ENCODE measurements at regions not wholly inside any gene's neighbourhood (a gene's known extent, or its start where the extent isn't known, plus 50 kb on each side); places are given as distances from the start of the nearest gene placed in this dataset.

GRCh38 chr11:56916587-56916986 lies 72.1 kb upstream of the OR5AK2 start:
- CTCF ChIA-PET, result no interaction called here
- H3K79me2 ChIP-seq (ENCODE audit: insufficient read depth, low read length), result no peaks in the 10 kb centered on the region
- H2AFZ ChIP-seq (ENCODE audit: low read depth, low read length, poor library complexity, severe bottlenecking), result no peak overlapping the region
- DNase-seq (ENCODE audit: low read depth, low spot score) (no peak), ATAC-seq (no peak)
- no peak overlapping the region for H3K4me2 ChIP-seq (ENCODE audit: low read length)
- no peak overlapping the region for H3K4me3 ChIP-seq (replicated peaks in 1 of 2; ENCODE audit: low read depth in 1 of 2, low read length in 2 of 2)
- intact Hi-C loops (cut with micrococcal nuclease), result no loop called here
- H3K9ac ChIP-seq (ENCODE audit: low read length), result no peak overlapping the region
- TF ChIP-seq RAD21 (IDR thresholded peaks at IDR 0.05; ENCODE audit: low read depth) (no peak), ATF3 (IDR thresholded peaks at IDR 0.05) (no peak), CEBPB (IDR thresholded peaks at IDR 0.05; ENCODE audit: low read depth) (no peak), EGR1 (IDR thresholded peaks at IDR 0.05; ENCODE audit: low read depth) (no peak), EZH2phosphoT487 (IDR thresholded peaks at IDR 0.05; ENCODE audit: borderline replicate concordance) (no peak), ELF1 (IDR thresholded peaks at IDR 0.05; ENCODE audit: borderline replicate concordance, low read depth) (no peak), EZH2 (IDR thresholded peaks at IDR 0.05) (no peak), SRF (IDR thresholded peaks at IDR 0.05; ENCODE audit: low read depth) (no peak), CBX3 (IDR thresholded peaks at IDR 0.05; ENCODE audit: low read depth) (no peak), CTCF (IDR thresholded peaks at IDR 0.05 in 2 of 3, conservative IDR thresholded peaks at IDR 0.05 in 1 of 3; ENCODE audit: borderline replicate concordance in 1 of 3, insufficient read depth in 1 of 3, low read depth in 2 of 3, low read length in 2 of 3) (no peak), JUND (IDR thresholded peaks at IDR 0.05) (no peak), SP1 (IDR thresholded peaks at IDR 0.05; ENCODE audit: low read depth) (no peak), ZNF274 (IDR thresholded peaks at IDR 0.05; ENCODE audit: low read depth, low read length) (no peak), YY1 (IDR thresholded peaks at IDR 0.05; ENCODE audit: extremely low read depth, insufficient replicate concordance, low read depth, low read length) (no peak), ZFX (IDR thresholded peaks at IDR 0.05) (no peak)
- TF ChIP-seq, protein P1, sequence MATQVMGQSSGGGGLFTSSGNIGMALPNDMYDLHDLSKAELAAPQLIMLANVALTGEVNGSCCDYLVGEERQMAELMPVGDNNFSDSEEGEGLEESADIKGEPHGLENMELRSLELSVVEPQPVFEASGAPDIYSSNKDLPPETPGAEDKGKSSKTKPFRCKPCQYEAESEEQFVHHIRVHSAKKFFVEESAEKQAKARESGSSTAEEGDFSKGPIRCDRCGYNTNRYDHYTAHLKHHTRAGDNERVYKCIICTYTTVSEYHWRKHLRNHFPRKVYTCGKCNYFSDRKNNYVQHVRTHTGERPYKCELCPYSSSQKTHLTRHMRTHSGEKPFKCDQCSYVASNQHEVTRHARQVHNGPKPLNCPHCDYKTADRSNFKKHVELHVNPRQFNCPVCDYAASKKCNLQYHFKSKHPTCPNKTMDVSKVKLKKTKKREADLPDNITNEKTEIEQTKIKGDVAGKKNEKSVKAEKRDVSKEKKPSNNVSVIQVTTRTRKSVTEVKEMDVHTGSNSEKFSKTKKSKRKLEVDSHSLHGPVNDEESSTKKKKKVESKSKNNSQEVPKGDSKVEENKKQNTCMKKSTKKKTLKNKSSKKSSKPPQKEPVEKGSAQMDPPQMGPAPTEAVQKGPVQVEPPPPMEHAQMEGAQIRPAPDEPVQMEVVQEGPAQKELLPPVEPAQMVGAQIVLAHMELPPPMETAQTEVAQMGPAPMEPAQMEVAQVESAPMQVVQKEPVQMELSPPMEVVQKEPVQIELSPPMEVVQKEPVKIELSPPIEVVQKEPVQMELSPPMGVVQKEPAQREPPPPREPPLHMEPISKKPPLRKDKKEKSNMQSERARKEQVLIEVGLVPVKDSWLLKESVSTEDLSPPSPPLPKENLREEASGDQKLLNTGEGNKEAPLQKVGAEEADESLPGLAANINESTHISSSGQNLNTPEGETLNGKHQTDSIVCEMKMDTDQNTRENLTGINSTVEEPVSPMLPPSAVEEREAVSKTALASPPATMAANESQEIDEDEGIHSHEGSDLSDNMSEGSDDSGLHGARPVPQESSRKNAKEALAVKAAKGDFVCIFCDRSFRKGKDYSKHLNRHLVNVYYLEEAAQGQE (IDR thresholded peaks at IDR 0.05; ENCODE audit: low read depth), result no peak
- H3K9me3 ChIP-seq (ENCODE audit: control insufficient read depth in 1 of 2, insufficient read depth in 1 of 2, low read depth in 1 of 2, low read length in 2 of 2), result no peaks in the 10 kb centered on the region
- no peak overlapping the region for H3K27ac ChIP-seq (ENCODE audit: low read depth, low read length)
- no peaks in the 10 kb centered on the region for H3K4me1 ChIP-seq (ENCODE audit: control insufficient read depth in 1 of 2, insufficient read depth in 2 of 2, low read length in 2 of 2)
- POLR2A ChIA-PET, result no interaction called here
- H3K9me2 ChIP-seq (ENCODE audit: insufficient read depth), result no peaks in the 10 kb centered on the region
- H3K36me3 ChIP-seq (ENCODE audit: control insufficient read depth in 1 of 2, insufficient read depth in 2 of 2, low read length in 2 of 2), result no peaks in the 10 kb centered on the region
- RAD21 ChIA-PET (ENCODE audit: low non-redundant PET in 1 of 2, low total read pairs in 2 of 2, uncharacterized antibody in 2 of 2, unreplicated experiment in 2 of 2), result no interaction called here
- BruUV-seq (replicated peaks), result no TSS peak
- no peaks in the 10 kb centered on the region for H4K20me1 ChIP-seq (ENCODE audit: insufficient read depth)
- no peaks in the 10 kb centered on the region; the same call in 1 of the 2 replicates for H3K27me3 ChIP-seq (ENCODE audit: insufficient read depth, low read length)

Measured in HCT116 (cell line).